OCI-LY7 (cell line): ENCODE measurements at regions not wholly inside any gene's neighbourhood (a gene's known extent, or its start where the extent isn't known, plus 50 kb on each side); places are given as distances from the start of the nearest gene placed in this dataset.

Source experiments
- BruUV-seq: library from RNA; stranded (reverse); fragments of 400-500 nt; replicated peaks from 2 replicates; lab custom pipeline; 2021; lab: Mats Ljungman, UMichigan
- CTCF ChIA-PET: fragments of 300-600 bp; sonication (Branson Sonifier 250); formaldehyde crosslinking; loops from one replicate; lab custom pipeline; 2022; ENCODE audit warnings: antibody characterized with exemption; ENCODE audit not compliant: unreplicated experiment; lab: Charles Lee
- POLR2A ChIA-PET: fragments of 300-600 bp; sonication (Branson Sonifier 250); formaldehyde crosslinking; loops from one replicate; lab custom pipeline; 2022; ENCODE audit warnings: antibody characterized with exemption; lab: Charles Lee
- DNase-seq: peaks from one replicate; pipeline ENCODE4 v3.0.0-alpha.2; 2015; ENCODE audit warnings: low spot score
- H2AFZ ChIP-seq: fragments of 200-600 bp; sonication (generic), shearing (Covaris generic); 2 replicates; pipeline ENCODE4 v1.6.1; 2014; ENCODE audit warnings: mild to moderate bottlenecking, antibody characterized with exemption, low read length, moderate library complexity
- H3K27ac ChIP-seq: fragments of 200-600 bp; sonication (generic); 2 replicates; pipeline ENCODE4 v1.5.1; 2014; ENCODE audit warnings: mixed run types, low read depth, mild to moderate bottlenecking, moderate library complexity, low read length, inconsistent platforms; ENCODE audit not compliant: poor library complexity, severe bottlenecking
- H3K36me3 ChIP-seq: fragments of 200-600 bp; sonication (generic); 2 replicates; pipeline ENCODE4 v1.6.1; 2014; ENCODE audit warnings: mild to moderate bottlenecking, antibody characterized with exemption, low read length, moderate library complexity, mixed read lengths; ENCODE audit not compliant: insufficient read depth
- H3K4me1 ChIP-seq: fragments of 200-600 bp; sonication (generic); 2 replicates; pipeline ENCODE4 v1.5.1; 2014; ENCODE audit warnings: mild to moderate bottlenecking, low read length; ENCODE audit not compliant: insufficient read depth, poor library complexity, severe bottlenecking
- H3K4me2 ChIP-seq: fragments of 200-600 bp; sonication (generic); 2 replicates; pipeline ENCODE4 v1.6.1; 2014; ENCODE audit warnings: mild to moderate bottlenecking, low read length
- H3K4me3 ChIP-seq: fragments of 200-600 bp; sonication (generic); 2 replicates; pipeline ENCODE4 v1.5.1; 2014; ENCODE audit warnings: mild to moderate bottlenecking, low read depth, low read length; ENCODE audit not compliant: poor library complexity, severe bottlenecking
- H3K79me2 ChIP-seq: fragments of 200-600 bp; sonication (generic); 2 replicates; pipeline ENCODE4 v1.6.1; 2016; ENCODE audit warnings: low read depth, mild to moderate bottlenecking, low read length, moderate library complexity, mixed read lengths; ENCODE audit not compliant: insufficient read depth
- H3K9me2 ChIP-seq: fragments of 200-600 bp; sonication (generic); 2 replicates; pipeline ENCODE4 v1.6.1; 2016; ENCODE audit warnings: mild to moderate bottlenecking, low read length, mixed read lengths; ENCODE audit not compliant: insufficient read depth
- H3K9me3 ChIP-seq: fragments of 200-600 bp; sonication (generic); 2 replicates; pipeline ENCODE4 v1.6.1; 2014; ENCODE audit warnings: mild to moderate bottlenecking, mixed run types, low read length, mixed read lengths
- H4K20me1 ChIP-seq: fragments of 200-600 bp; sonication (generic); 2 replicates; pipeline ENCODE4 v1.6.1; 2014; ENCODE audit warnings: mild to moderate bottlenecking, antibody characterized with exemption, low read length, moderate library complexity, mixed read lengths; ENCODE audit not compliant: insufficient read depth
- CTCF ChIP-seq: fragments of 200-600 bp; sonication (generic); conservative IDR thresholded peaks from 2 replicates; pipeline ENCODE4 v1.5.1; 2014; ENCODE audit warnings: mild to moderate bottlenecking, antibody characterized with exemption, low read length, moderate library complexity, mixed read lengths
- EZH2phosphoT487 ChIP-seq: fragments of 200-600 bp; sonication (generic); IDR thresholded peaks from 2 replicates; pipeline ENCODE4 v1.6.1; 2018; ENCODE audit warnings: low read depth, borderline replicate concordance, mild to moderate bottlenecking, mixed run types, antibody characterized with exemption, low read length, moderate library complexity, mixed read lengths
- intact Hi-C: fragments of 100-400 bp; cut with micrococcal nuclease; formaldehyde crosslinking; loops from one replicate; pipeline ENCODE4 v1.10.0; 2022; ENCODE audit not compliant: unreplicated experiment

DNA sequence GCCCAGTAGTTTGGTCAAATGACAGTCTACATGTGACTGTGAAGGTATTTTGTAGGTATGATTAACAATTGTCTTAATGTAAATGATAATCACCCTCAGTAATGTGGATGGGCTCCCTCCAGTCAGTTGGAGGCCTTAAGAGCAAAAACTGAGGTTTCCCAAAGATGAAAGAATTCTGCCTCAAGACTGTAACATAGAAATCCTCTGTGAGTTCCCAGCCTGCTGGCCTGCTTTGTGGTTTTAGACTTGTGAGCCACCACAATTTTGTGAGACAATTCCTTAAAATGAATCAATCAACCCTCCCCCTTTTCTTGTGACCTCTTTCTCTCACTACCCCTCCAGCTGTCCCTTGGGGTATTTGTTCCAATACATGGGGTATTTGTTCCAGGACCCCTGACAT lies 226.4 kb upstream of the DPYD start:
- Histone ChIP-seq H3K4me2 (no peak overlapping the region), H3K79me2 (no peaks in the 10 kb centered on the region), H3K9me3 (no peaks in the 10 kb centered on the region), H2AFZ (no peak overlapping the region), H3K9me2 (no peaks in the 10 kb centered on the region), H3K4me1 (no peaks in the 10 kb centered on the region), H3K36me3 (no peaks in the 10 kb centered on the region), H3K4me3 (no peak overlapping the region), H4K20me1 (no peaks in the 10 kb centered on the region), H3K27ac (no peak overlapping the region)
- intact Hi-C loops = no loop called here
- DNase-seq = no peak
- ChIA-PET POLR2A (no interaction called here), CTCF (no interaction called here)
- BruUV-seq = no TSS peak
- no peak for TF ChIP-seq EZH2phosphoT487
- no peak for TF ChIP-seq CTCF

DNA sequence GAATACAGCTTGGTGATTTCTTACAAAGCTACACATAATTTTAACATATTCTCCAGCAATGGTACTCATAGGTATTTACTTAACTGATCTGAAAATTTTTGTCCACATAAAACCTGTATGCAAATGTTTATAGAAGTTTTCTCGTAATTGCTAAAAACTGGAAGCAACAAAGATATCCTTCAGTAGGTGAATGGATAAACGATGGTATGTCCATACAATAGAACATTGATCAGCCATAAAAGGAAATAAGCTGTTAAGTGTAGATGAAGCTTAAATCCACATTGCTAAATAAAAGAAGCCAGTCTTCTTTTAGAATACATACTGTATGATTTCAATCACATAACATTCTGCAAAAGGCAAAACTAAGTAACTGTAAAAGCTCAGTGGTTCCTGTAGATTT lies 224.8 kb upstream of the DPYD start:
- Histone ChIP-seq H4K20me1 (no peaks in the 10 kb centered on the region), H3K9me3 (no peaks in the 10 kb centered on the region), H3K79me2 (no peaks in the 10 kb centered on the region), H3K4me2 (no peak overlapping the region), H3K36me3 (no peaks in the 10 kb centered on the region), H3K4me1 (no peaks in the 10 kb centered on the region), H2AFZ (no peak overlapping the region), H3K27ac (no peak overlapping the region), H3K4me3 (no peak overlapping the region), H3K9me2 (no peaks in the 10 kb centered on the region)
- no peak for TF ChIP-seq EZH2phosphoT487
- TF ChIP-seq CTCF = no peak
- DNase-seq = no peak
- ChIA-PET CTCF (no interaction called here), POLR2A (no interaction called here)
- intact Hi-C loops = no loop called here
- no TSS peak for BruUV-seq

DNA sequence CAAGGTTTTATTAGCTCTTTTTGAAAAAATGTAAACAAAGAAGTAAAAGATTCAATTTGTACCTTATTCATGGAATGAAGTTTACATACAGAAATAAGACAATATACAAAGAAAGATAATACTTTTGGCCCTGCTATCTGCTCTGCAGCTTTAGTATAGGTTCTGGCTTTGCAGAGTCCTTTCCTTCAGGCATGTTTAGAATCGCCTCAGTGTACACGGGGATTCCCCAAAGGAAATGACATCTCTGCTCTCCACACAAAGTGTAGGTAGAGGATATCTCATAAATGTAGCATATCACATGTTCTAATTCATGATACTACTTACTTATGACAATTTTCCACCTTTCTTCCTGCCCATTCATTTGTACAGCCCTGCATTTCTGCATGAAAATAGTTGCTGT lies 222.6 kb upstream of the DPYD start:
- POLR2A ChIA-PET = interaction anchor here (0.6 to 1.0 kb wide), 2 partner anchors 20 to 170 kb away, joined by 3 to 7 read pairs; no protein-coding TSS in a partner anchor
- Histone ChIP-seq H3K9me2 (no peaks in the 10 kb centered on the region), H2AFZ (no peak overlapping the region), H3K4me1 (no peaks in the 10 kb centered on the region), H3K27ac (no peak overlapping the region), H3K36me3 (no peaks in the 10 kb centered on the region), H4K20me1 (no peaks in the 10 kb centered on the region), H3K9me3 (no peaks in the 10 kb centered on the region), H3K4me3 (no peak overlapping the region), H3K4me2 (no peak overlapping the region), H3K79me2 (no peaks in the 10 kb centered on the region)
- DNase-seq = no peak
- CTCF ChIA-PET = no interaction called here
- no peak for TF ChIP-seq EZH2phosphoT487
- intact Hi-C loops = no loop called here
- BruUV-seq = no TSS peak
